Uterus (tissue), 2 donors: ENCODE measurements at regions not wholly inside any gene's neighbourhood (a gene's known extent, or its start where the extent isn't known, plus 50 kb on each side); places are given as distances from the start of the nearest gene placed in this dataset.

Experiments used
- CTCF ChIP-seq, 4 experiments: fragments of 200-600 bp in 2 of 4; fragments of 450-650 bp in 2 of 4; sonication (generic) in 2 of 4; IDR thresholded peaks; one replicate each; pipeline ENCODE4 v1.5.1; 2016 to 2019; ENCODE audit warnings: antibody characterized with exemption in 4 of 4, mild to moderate bottlenecking in 2 of 4, moderate library complexity in 1 of 4
- POLR2A ChIP-seq, 2 donors: fragments of 450-650 bp; IDR thresholded peaks; one replicate each; pipeline ENCODE4 v1.6.1; 2016; ENCODE audit warnings: antibody characterized with exemption in 2 of 2, mild to moderate bottlenecking in 1 of 2, moderate library complexity in 1 of 2

DNA sequence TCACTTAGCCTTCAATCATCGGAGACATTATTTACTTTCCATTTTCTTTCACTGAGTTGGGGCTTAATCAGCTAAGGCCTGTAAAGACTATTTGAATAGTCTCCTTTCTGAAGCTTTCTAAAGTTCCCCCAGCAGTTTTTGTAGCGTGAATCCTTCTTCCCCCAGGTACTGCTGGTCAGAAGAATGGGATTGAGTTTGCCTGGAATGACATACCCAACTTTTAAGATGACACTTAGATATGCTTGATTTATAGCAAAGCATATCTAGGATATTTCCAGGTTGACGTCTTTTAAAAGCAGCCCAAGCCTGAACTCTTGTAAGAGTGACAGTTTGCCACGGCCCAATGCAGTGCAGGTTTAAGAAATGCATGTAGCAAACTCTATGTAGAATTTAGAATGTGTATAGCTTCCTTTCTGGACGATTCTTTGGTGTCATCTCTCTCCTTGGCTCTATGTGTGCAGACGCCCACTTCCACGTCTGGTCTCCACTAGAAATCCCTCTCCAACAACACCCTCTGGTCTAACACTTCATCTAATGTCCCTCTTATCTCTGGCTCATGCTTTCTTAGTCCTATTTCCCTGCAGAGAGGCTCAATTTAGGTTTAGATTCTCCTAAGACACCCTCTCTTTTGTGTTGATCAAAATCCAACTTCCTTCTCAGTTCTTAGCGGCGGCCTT is 175.0 kb upstream of the CYRIA start:
- TF ChIP-seq CTCF (IDR thresholded peaks at IDR 0.05) (no peak), POLR2A (IDR thresholded peaks at IDR 0.05) (no peak)
